OCI-LY1 (cell line): ENCODE measurements at regions not wholly inside any gene's neighbourhood (a gene's known extent, or its start where the extent isn't known, plus 50 kb on each side); places are given as distances from the start of the nearest gene placed in this dataset.

Source experiments
- CTCF ChIP-seq: fragments of 200-600 bp; sonication (generic), shearing (Covaris generic); IDR thresholded peaks from 2 replicates; pipeline ENCODE4 v1.5.1; 2017; ENCODE audit warnings: mild to moderate bottlenecking, antibody characterized with exemption, low read length, moderate library complexity, mixed read lengths
- EZH2 ChIP-seq: fragments of 200-600 bp; sonication (generic), shearing (Covaris generic); IDR thresholded peaks from 2 replicates; pipeline ENCODE4 v1.8.0; 2017; ENCODE audit warnings: borderline replicate concordance, mixed run types, mild to moderate bottlenecking, antibody characterized with exemption, low read length, moderate library complexity, mixed read lengths

DNA sequence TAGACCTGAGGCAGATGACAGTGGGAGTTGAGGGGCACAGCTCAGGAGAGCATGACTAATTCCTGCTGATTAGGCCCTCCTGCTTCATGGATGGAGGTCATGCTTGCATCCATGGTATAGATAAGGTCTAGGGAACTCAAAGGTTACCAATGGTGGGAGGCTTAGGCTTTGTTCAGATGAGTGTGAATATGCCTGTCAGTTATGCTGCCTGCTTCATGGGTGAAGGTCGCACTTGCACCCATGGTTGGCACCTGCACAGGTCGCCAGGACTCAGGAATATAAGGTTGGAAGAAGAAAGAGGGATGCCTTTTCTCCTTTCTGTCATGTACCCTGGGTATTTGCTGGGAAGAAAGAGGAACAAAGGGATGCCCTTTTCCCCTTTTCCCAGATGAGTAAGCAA, 53.4 kb upstream of the GJB6 start:
- TF ChIP-seq CTCF (no peak), EZH2 (no peak)
